ENCODE measurements at regions not wholly inside any gene's neighbourhood (a gene's known extent, or its start where the extent isn't known, plus 50 kb on each side); places are given as distances from the start of the nearest gene placed in this dataset.
"Not testable (repeated sequence)": the region's sequence is repeated elsewhere in the genome, so short reads cannot be mapped to it uniquely, and the experiment has no call there.

DNA sequence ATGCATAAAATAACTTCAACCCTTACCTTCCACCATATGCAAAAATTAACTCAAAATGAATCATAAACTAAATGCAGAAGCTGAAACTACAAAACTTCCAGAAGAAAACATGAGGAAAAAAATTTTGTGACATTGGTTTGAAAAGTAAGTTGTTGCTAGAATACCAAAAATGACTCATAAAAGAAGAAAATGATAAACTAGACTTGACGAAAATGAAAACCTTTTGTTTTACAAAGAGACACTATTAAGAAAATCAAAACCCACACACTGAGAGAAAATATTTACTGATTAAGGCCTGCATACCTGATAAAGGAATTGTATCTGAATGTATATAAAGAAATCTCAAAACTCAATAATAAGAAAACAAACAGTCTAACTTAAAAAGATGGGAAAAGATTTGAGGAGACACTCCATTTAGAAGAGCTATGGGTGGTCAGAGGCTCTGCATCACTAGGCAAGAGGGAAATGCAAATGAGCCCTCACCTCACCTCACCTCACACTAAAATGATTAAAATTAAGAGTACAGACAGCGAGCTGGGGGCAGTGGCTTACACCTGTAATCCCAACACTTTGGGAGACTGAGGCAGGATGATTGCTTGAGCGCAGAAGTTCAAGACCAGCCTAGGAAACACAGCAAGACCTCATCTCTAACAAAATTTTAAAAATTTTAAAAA lies 97.6 kb upstream of the CST7 start:
- no peak for ATAC-seq
- no peak overlapping the region for H3K4me3 ChIP-seq (ENCODE audit: low read length)
- peaks cover 11 to 16% of the 10 kb centered on the region in 2 donors for H3K27me3 Mint-ChIP-seq (ENCODE audit: low read depth in 2 of 2)
- no peak overlapping the region for H3K27ac Mint-ChIP-seq
- H3K4me1 Mint-ChIP-seq: no peaks in the 10 kb centered on the region
- H3K4me3 Mint-ChIP-seq: no peak overlapping the region
- H3K4me1 ChIP-seq (ENCODE audit: control insufficient read depth, insufficient read depth, low read length): no peaks in the 10 kb centered on the region
- intact Hi-C loops (cut with micrococcal nuclease): no loop called here
- H3K27me3 ChIP-seq (ENCODE audit: control insufficient read depth, insufficient read depth, low read length): no peaks in the 10 kb centered on the region
- TF ChIP-seq, protein P1, sequence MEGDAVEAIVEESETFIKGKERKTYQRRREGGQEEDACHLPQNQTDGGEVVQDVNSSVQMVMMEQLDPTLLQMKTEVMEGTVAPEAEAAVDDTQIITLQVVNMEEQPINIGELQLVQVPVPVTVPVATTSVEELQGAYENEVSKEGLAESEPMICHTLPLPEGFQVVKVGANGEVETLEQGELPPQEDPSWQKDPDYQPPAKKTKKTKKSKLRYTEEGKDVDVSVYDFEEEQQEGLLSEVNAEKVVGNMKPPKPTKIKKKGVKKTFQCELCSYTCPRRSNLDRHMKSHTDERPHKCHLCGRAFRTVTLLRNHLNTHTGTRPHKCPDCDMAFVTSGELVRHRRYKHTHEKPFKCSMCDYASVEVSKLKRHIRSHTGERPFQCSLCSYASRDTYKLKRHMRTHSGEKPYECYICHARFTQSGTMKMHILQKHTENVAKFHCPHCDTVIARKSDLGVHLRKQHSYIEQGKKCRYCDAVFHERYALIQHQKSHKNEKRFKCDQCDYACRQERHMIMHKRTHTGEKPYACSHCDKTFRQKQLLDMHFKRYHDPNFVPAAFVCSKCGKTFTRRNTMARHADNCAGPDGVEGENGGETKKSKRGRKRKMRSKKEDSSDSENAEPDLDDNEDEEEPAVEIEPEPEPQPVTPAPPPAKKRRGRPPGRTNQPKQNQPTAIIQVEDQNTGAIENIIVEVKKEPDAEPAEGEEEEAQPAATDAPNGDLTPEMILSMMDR (IDR thresholded peaks at IDR 0.05): no peak
- no peak overlapping the region for H3K27ac ChIP-seq (ENCODE audit: low read length)
- H3K36me3 ChIP-seq (ENCODE audit: control insufficient read depth, insufficient read depth, low read length): no peaks in the 10 kb centered on the region
- peaks cover 14% of the 10 kb centered on the region for H3K36me3 Mint-ChIP-seq
- 83% methylated on average over 2 of the region's 3 CpGs for WGBS (ENCODE audit: insufficient coverage)
- peaks cover 4% of the 10 kb centered on the region for H3K9me3 ChIP-seq (ENCODE audit: control insufficient read depth, insufficient read depth, low read length)
- H3K9me3 Mint-ChIP-seq: peaks cover 4 to 7% of the 10 kb centered on the region in 2 donors
- DNase-seq: no peak

DNA sequence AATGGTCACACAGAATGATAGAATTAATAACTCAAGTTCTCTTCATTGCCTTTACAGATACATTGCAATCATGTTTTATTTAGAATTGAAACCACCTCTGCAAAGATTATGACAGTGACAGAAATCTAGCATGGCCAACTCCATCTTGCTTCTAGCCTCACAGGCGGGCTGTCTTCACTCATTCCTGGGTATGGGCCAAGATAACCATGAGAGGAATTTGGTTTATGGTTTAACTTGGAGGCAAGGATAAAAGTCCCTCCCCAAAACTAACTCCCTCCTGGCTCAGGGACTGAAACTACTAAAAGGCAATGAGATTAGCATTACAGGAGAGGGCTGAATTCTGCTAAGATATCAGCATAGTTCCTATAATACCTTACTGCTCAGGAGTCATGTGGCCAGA lies 95.2 kb upstream of the CST7 start:
- WGBS (ENCODE audit: insufficient coverage): 100% methylated on average over 1 of the region's 1 CpG
- DNase-seq (no peak), ATAC-seq (no peak)
- peaks cover 0 to 4% of the 10 kb centered on the region in 2 donors for H3K4me1 Mint-ChIP-seq
- no peak overlapping the region for H3K4me3 Mint-ChIP-seq
- no peaks in the 10 kb centered on the region for H3K27me3 ChIP-seq (ENCODE audit: control insufficient read depth, insufficient read depth, low read length)
- H3K27me3 Mint-ChIP-seq (ENCODE audit: low read depth in 2 of 2): peaks cover 0 to 11% of the 10 kb centered on the region in 2 donors
- H3K27ac ChIP-seq (ENCODE audit: low read length): no peak overlapping the region
- intact Hi-C loops (cut with micrococcal nuclease): no loop called here
- peaks cover 4% of the 10 kb centered on the region for H3K9me3 ChIP-seq (ENCODE audit: control insufficient read depth, insufficient read depth, low read length)
- H3K4me3 ChIP-seq (ENCODE audit: low read length): no peak overlapping the region
- no peak overlapping the region for H3K27ac Mint-ChIP-seq
- no peaks in the 10 kb centered on the region for H3K36me3 Mint-ChIP-seq
- no peaks in the 10 kb centered on the region for H3K9me3 Mint-ChIP-seq
- TF ChIP-seq, protein P1 (IDR thresholded peaks at IDR 0.05): no peak
- H3K36me3 ChIP-seq (ENCODE audit: control insufficient read depth, insufficient read depth, low read length): no peaks in the 10 kb centered on the region
- H3K4me1 ChIP-seq (ENCODE audit: control insufficient read depth, insufficient read depth, low read length): peaks cover under 1% of the 10 kb centered on the region

DNA sequence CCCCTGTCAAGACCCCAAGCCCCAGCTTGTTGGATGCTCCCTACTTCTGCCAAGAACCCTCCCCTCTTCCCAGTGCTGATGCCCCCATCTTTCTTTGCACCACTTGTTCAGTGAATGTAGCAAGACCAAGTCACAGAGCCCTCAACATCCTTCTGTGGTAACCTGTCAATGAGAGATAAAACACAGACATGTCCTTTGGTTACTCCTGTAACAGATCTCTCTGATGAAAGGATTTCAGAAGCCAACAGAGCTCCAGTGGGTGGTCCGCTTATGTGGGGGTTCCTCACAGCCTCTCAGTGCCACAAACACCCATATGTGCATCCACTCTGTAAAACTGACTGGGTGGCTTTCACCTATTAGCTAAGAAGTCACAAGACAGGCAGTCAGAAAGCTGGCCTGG lies 93.2 kb upstream of the CST7 start:
- no peaks in the 10 kb centered on the region for H3K27me3 ChIP-seq (ENCODE audit: control insufficient read depth, insufficient read depth, low read length)
- H3K9me3 ChIP-seq (ENCODE audit: control insufficient read depth, insufficient read depth, low read length): peaks cover 4% of the 10 kb centered on the region
- H3K4me1 Mint-ChIP-seq: peaks cover 0 to 4% of the 10 kb centered on the region in 2 donors
- no peak overlapping the region for H3K4me3 ChIP-seq (ENCODE audit: low read length)
- TF ChIP-seq, protein P1 (IDR thresholded peaks at IDR 0.05): no peak
- intact Hi-C loops (cut with micrococcal nuclease): no loop called here
- H3K4me3 Mint-ChIP-seq: no peak overlapping the region
- no peaks in the 10 kb centered on the region for H3K9me3 Mint-ChIP-seq
- no peak overlapping the region for H3K27ac ChIP-seq (ENCODE audit: low read length)
- DNase-seq: no peak
- H3K4me1 ChIP-seq (ENCODE audit: control insufficient read depth, insufficient read depth, low read length): peaks cover 7% of the 10 kb centered on the region
- H3K36me3 ChIP-seq (ENCODE audit: control insufficient read depth, insufficient read depth, low read length): no peaks in the 10 kb centered on the region
- 82% methylated on average over 1 of the region's 1 CpG for WGBS (ENCODE audit: insufficient coverage)
- no peaks in the 10 kb centered on the region for H3K36me3 Mint-ChIP-seq
- H3K27me3 Mint-ChIP-seq (ENCODE audit: low read depth in 2 of 2): peaks cover 12 to 13% of the 10 kb centered on the region in 2 donors
- peak in 1 of 3 donors; percentile 42 for ATAC-seq
- no peak overlapping the region for H3K27ac Mint-ChIP-seq

DNA sequence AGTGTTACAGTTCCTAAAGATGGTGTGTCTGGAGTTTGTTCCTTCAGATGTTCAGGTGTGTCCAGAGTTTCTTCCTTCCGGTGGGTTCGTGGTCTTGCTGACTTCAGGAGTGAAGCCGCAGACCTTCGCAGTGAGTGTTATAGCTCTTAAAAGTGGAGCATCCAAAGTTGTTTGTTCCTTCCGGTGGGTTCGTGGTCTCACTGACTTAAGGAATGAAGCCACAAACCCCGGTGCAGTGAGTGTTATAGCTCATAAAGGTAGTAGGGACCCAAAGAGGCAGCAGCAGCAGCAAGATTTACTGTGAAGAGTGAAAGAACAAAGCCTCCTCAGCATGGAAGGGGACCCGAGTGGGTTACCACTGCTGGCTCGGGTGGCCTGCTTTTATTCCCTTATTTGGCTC lies 90.6 kb upstream of the CST7 start:
- ATAC-seq; H3K4me3 Mint-ChIP-seq; DNase-seq; H3K9me3 ChIP-seq (ENCODE audit: control insufficient read depth, insufficient read depth, low read length); H3K9me3 Mint-ChIP-seq; H3K36me3 ChIP-seq (ENCODE audit: control insufficient read depth, insufficient read depth, low read length); H3K4me3 ChIP-seq (ENCODE audit: low read length); intact Hi-C loops (cut with micrococcal nuclease); H3K4me1 Mint-ChIP-seq; H3K27ac ChIP-seq (ENCODE audit: low read length); H3K27ac Mint-ChIP-seq; H3K36me3 Mint-ChIP-seq; H3K27me3 ChIP-seq (ENCODE audit: control insufficient read depth, insufficient read depth, low read length); H3K4me1 ChIP-seq (ENCODE audit: control insufficient read depth, insufficient read depth, low read length): not testable (repeated sequence)
- WGBS (ENCODE audit: insufficient coverage): 63% methylated on average over 9 of the region's 9 CpGs
- H3K27me3 Mint-ChIP-seq (ENCODE audit: low read depth in 2 of 2): peaks cover 11 to 12% of the 10 kb centered on the region in 2 donors
